DMS79 treated with DMSO at 0.1 percent for 48 hours (cell line): ENCODE measurements at regions not wholly inside any gene's neighbourhood (a gene's known extent, or its start where the extent isn't known, plus 50 kb on each side); places are given as distances from the start of the nearest gene placed in this dataset.

ENCODE experiments used
- DNase-seq: peaks from one replicate; lab custom pipeline; 2025; lab: John Stamatoyannopoulos, UW

DNA sequence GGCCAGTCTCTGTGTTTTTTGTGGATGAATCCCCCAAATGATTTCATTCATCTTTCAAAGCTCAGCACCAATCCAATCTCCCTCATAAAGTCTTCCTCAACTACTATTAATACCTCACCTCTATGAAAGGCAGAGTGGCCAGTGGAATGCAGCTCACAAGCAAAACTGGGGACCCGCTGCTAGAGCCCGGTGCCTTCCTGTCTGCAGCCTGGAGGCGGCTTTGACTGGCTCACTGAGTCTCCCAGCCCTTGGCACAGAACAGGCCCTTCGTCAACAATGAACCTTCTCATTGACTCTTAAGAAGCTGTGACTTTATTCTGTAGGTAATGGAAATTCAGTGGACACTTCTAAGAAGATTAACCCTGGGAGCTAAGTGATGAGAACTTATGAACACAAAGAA, 86.8 kb upstream of the RAB4A start:
- DNase-seq = peak; percentile 23

DNA sequence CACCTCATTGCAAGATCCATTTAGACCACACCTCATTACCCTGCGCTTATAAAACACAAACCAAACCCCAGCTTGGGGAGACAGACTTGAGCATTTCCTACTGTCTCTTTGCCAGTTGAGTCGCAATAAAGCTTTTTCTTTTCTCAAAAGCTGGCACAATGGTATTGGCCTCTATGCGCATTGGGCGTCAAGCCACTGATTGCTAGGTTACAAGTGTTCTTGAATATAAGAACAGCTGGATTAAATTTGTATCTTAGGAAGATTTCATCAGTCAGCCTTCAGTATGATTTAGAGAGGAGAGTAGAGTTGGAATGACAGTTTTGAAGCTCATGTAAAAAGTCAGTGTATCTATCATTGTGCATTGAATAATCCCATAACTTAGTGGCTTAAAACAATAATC, 84.9 kb upstream of the RAB4A start:
- DNase-seq = no peak

- no peak for DNase-seq
These were observed 84.4 kb upstream of the RAB4A start for GRCh38 chr1:229186373-229187056.

- no peak for DNase-seq
These were observed 80.8 kb upstream of the RAB4A start for GRCh38 chr1:229190057-229190575.

DNA sequence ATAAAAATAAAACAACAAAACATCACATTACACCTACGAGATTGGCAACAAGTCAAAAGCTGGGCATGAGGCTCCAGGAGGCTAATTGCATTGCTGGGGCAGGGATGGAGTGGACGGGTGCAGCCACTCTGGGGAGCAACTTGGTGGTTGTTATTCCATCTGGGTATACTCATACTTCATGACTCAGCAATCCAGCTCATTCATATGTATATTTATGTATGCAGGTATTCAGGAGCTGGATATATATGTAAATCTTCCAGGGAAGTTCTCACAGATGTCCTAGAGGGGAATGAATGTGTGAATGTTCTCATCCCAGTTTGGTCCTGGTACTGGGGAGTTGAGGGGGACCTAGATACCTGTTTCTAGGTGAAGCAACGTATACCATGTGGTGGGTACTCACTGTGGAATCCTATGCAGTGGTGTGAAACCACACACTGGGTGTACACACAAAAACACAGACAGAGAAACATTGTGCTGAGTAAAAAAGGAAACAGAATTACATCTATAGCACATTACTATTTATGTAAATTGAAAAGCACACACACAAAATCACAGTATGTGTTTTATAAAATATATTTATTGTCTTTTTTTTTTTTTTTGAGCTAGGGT, 79.7 kb upstream of the RAB4A start:
- DNase-seq = no peak

DNA sequence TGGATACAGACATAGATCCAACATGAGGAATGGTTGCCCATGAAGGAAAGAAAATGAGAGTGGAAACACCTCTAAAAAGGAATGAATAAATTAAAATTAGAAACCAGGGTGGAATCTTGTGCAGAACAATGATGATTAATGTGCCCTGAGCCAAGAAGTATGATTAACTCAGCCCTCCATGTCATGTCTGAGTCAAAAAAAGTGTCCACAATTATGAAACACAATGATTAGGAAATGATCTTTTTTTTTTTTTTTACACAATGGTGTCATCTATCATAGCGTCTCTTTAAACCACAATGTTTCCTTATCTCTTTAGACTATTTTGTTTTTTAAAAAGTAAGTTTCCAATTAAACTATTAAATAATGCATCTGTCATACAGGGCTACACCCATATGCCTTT, 78.9 kb upstream of the RAB4A start:
- no peak for DNase-seq

DNA sequence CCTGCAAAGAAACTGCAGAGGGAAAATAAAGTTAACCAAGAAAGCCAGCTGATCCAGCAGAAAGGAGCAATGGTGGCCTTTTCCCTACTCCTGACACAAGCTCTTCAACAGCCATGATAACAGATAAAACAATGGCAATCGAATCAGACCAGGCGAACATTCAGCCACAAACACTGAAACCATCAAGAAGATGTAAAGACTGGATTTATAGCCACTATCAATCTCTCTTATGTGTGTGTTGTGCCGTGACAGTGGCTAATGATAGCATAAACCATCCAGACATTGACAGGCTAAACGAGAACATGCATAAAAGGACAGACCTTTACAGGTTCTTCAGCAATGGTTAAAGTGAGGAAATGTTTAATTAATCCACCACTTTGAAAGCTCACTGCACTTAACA, 78.1 kb upstream of the RAB4A start:
- no peak for DNase-seq

GRCh38 chr1:229194096-229194495, 76.8 kb upstream of the RAB4A start:
- no peak for DNase-seq

- DNase-seq = no peak
These were observed 75.7 kb upstream of the RAB4A start for GRCh38 chr1:229195246-229195645.

GRCh38 chr1:229196404-229197264, 74.3 kb upstream of the RAB4A start:
- DNase-seq = no peak

GRCh38 chr1:229197265-229197585, 73.7 kb upstream of the RAB4A start:
- no peak for DNase-seq

GRCh38 chr1:229199261-229200243, 71.4 kb upstream of the RAB4A start:
- no peak for DNase-seq

GRCh38 chr1:229203030-229203751, 67.7 kb upstream of the RAB4A start:
- DNase-seq = peak; percentile 57

- no peak for DNase-seq
These were observed 66.8 kb upstream of the RAB4A start for GRCh38 chr1:229203991-229204632.

DNA sequence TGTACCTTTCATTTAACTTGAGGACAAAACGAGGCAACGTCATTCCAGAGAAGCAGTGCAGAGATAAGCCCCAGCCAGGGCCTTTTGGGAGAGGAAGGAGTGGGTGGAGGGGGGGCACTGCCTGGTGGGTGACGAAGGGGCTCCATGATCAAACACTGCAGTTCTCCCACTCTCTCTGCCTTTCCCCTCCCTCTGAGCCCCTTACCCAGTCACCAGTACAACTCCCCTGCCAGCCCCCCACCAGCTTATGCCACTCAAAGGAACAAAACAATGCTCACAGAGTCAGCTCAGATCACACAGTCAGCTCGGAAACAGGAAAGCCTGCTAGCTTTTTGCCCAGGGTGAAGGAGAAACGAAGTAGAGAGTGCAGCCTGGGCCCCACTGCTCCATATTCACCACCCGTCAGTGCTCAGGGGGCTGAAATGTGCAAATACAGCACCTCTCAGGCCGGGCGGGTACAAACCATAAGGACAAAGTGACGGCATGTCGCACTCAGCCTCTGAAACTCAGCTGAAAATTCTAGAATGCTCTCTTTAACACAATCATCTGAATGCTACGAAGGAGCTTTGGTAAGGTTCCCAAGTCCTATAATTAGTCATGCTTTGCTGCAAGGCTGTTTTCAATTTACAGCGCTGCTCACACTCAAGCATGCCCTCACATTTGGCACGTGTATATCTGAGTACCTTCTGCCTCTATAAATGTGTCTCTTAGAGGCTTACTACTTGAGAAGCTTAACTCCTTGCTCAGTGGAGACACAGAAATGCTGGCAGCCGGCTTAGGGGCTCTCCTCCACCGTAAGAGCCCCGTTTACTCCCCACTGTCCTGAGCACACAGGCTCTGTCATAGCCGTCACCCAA, 65.8 kb upstream of the RAB4A start:
- peak; percentile 96 for DNase-seq

DNA sequence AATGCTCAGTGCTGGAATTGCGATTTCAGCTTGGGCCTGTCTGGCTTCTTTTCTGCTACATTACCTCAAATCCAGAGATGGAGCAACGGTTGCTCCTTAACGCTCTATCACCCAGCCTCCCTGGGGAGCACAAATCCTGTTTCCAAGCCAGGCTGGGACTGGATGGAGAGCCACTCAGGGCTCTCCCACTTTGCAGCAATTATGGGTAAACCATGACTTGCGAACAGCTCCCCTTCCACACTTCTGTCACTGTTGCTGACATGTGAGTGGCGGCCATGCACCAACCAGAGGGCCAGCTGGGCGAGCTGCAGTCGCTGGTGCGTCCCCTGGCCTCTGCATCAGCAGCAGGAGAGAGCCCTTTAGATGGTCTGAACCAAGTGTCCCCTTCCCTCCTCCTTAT, 65.1 kb upstream of the RAB4A start:
- peak; percentile 90 for DNase-seq

DNA sequence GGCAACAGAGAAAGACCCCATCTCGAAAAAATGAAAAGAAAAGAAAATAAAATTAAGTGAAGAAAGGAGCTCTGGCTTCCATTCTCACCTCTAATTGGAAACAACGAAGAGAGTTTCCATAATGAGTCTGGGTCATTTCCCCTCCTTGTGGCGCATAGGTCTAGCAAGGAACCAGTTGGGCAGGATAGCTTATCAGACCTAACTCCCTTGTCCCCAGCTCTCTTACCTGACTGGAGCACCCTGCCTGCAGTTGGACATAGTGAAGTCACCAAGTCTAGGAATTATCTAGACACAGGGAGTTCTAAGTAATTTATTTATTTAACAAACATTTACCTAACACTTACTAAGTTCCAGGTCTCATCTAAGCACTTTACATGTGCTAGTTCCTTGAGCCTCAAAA, 63.0 kb upstream of the RAB4A start:
- no peak for DNase-seq

GRCh38 chr1:229208481-229208880, 62.4 kb upstream of the RAB4A start:
- no peak for DNase-seq

DNA sequence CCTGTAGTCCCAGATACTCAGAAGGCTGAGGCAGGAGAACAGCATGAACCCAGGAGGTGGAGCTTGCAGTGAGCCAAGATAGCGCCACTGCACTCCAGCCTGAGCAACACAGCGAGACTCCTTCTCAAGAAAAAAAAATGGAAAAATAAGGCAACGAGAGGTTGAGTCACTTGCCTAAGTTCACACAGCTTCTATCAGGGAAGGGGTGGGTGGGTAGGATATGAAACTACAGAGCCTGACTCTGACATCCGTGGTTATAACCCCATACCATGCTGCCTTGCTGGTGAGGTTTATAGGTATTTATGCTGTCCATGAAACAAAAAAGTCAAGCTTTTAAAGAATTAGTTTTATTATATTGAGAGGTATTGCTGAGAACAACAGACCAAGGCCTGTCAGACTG, 61.5 kb upstream of the RAB4A start:
- no peak for DNase-seq

- DNase-seq = no peak
These were observed 61.1 kb upstream of the RAB4A start for GRCh38 chr1:229209816-229210215.
